WTC11 (cell line): ENCODE measurements at regions not wholly inside any gene's neighbourhood (a gene's known extent, or its start where the extent isn't known, plus 50 kb on each side); places are given as distances from the start of the nearest gene placed in this dataset.

Experiments
- ATAC-seq: fragments of 200-7000 bp; cut with Tn5 transposase; 2 replicates; pipeline ENCODE4 v1.10.0; 2021; ENCODE audit warnings: mild to moderate bottlenecking, moderate library complexity
- CTCF ChIA-PET: fragments of 300-600 bp; sonication (Branson Sonifier 250); formaldehyde crosslinking; loops from one replicate; lab custom pipeline; 2021; ENCODE audit warnings: antibody characterized with exemption; lab: Charles Lee
- POLR2A ChIA-PET: fragments of 350-600 bp; sonication (Branson Sonifier 250); formaldehyde crosslinking; loops from one replicate; lab custom pipeline; 2021; ENCODE audit warnings: antibody characterized with exemption; lab: Charles Lee
- DNase-seq: peaks from one replicate; pipeline ENCODE4 v3.0.0; 2021; ENCODE audit warnings: low spot score
- H3K27ac Mint-ChIP-seq: 2 replicates; pipeline ENCODE4 v1.8.0; 2021; ENCODE audit warnings: mixed read lengths
- H3K27me3 Mint-ChIP-seq: 2 replicates; pipeline ENCODE4 v1.8.0; 2021; ENCODE audit warnings: low read depth, mild to moderate bottlenecking, moderate library complexity, mixed read lengths
- H3K36me3 Mint-ChIP-seq: 2 replicates; pipeline ENCODE4 v1.8.0; 2021; ENCODE audit warnings: mixed read lengths
- H3K4me1 Mint-ChIP-seq: 2 replicates; pipeline ENCODE4 v1.8.0; 2022; ENCODE audit warnings: mixed read lengths
- H3K4me3 Mint-ChIP-seq: 2 replicates; pipeline ENCODE4 v1.8.0; 2021; ENCODE audit warnings: mild to moderate bottlenecking, moderate library complexity, mixed read lengths
- H3K9me3 Mint-ChIP-seq: 2 replicates; pipeline ENCODE4 v1.8.0; 2021; ENCODE audit warnings: mixed read lengths
- AFF4 ChIP-seq: sonication (generic); formaldehyde crosslinking; IDR thresholded peaks from 2 replicates; pipeline ENCODE4 v1.8.1; 2023; ENCODE audit warnings: mild to moderate bottlenecking, missing genetic modification reagents, borderline replicate concordance
- E2F4 ChIP-seq: sonication (generic); formaldehyde crosslinking; IDR thresholded peaks from 2 replicates; pipeline ENCODE4 v1.8.1; 2022; ENCODE audit warnings: low read depth, mild to moderate bottlenecking, moderate library complexity, missing genetic modification reagents, borderline replicate concordance
- E2F5 ChIP-seq: sonication (generic); formaldehyde crosslinking; IDR thresholded peaks from 2 replicates; pipeline ENCODE4 v1.8.1; 2022; ENCODE audit warnings: mild to moderate bottlenecking, moderate library complexity, missing genetic modification reagents
- EMX1 ChIP-seq: fragments of 250-450 bp; sonication (Bioruptor Pico); IDR thresholded peaks from 2 replicates; pipeline ENCODE4 v1.8.0; 2021; ENCODE audit warnings: mild to moderate bottlenecking
- ETV6 ChIP-seq: sonication (generic); formaldehyde crosslinking; IDR thresholded peaks from 2 replicates; pipeline ENCODE4 v1.8.1; 2022; ENCODE audit warnings: mild to moderate bottlenecking, missing genetic modification reagents
- FOXJ3 ChIP-seq: sonication (generic); formaldehyde crosslinking; IDR thresholded peaks from 2 replicates; pipeline ENCODE4 v1.9.0; 2021; ENCODE audit warnings: missing genetic modification reagents, mild to moderate bottlenecking, borderline replicate concordance
- FOXK1 ChIP-seq: sonication (generic); formaldehyde crosslinking; IDR thresholded peaks from 2 replicates; pipeline ENCODE4 v1.8.0; 2022; ENCODE audit warnings: mild to moderate bottlenecking, moderate library complexity, missing genetic modification reagents
- FOXP1 ChIP-seq: sonication (generic); formaldehyde crosslinking; IDR thresholded peaks from 2 replicates; pipeline ENCODE4 v1.8.0; 2022; ENCODE audit warnings: missing genetic modification reagents, mild to moderate bottlenecking, moderate library complexity, borderline replicate concordance
- GRHL2 ChIP-seq: fragments of 250-450 bp; sonication (Bioruptor Pico); IDR thresholded peaks from 2 replicates; pipeline ENCODE4 v1.8.0; 2022; ENCODE audit warnings: mild to moderate bottlenecking, moderate library complexity; ENCODE audit not compliant: insufficient replicate concordance, severe bottlenecking
- GTF2I ChIP-seq: fragments of 250-450 bp; sonication (Bioruptor Pico); conservative IDR thresholded peaks from 2 replicates; pipeline ENCODE4 v1.4.0; 2021; ENCODE audit warnings: mild to moderate bottlenecking
- IRF1 ChIP-seq: sonication (generic); formaldehyde crosslinking; IDR thresholded peaks from 2 replicates; pipeline ENCODE4 v1.8.0; 2023; ENCODE audit warnings: missing genetic modification reagents
- MLX ChIP-seq: sonication (generic); formaldehyde crosslinking; IDR thresholded peaks from 2 replicates; pipeline ENCODE4 v1.8.1; 2023; ENCODE audit warnings: mild to moderate bottlenecking, missing genetic modification reagents, moderate library complexity
- MXD4 ChIP-seq: fragments of 250-450 bp; sonication (Bioruptor Pico); IDR thresholded peaks from 2 replicates; pipeline ENCODE4 v1.8.0; 2021; ENCODE audit warnings: mild to moderate bottlenecking, moderate library complexity, borderline replicate concordance
- PREB ChIP-seq: sonication (generic); formaldehyde crosslinking; IDR thresholded peaks from 2 replicates; pipeline ENCODE4 v1.8.1; 2022; ENCODE audit warnings: mild to moderate bottlenecking, missing genetic modification reagents, moderate library complexity, borderline replicate concordance
- RORB ChIP-seq: fragments of 250-450 bp; sonication (Bioruptor Pico); IDR thresholded peaks from 2 replicates; pipeline ENCODE4 v1.9.0; 2021; ENCODE audit warnings: mild to moderate bottlenecking
- SOX15 ChIP-seq: fragments of 250-450 bp; sonication (Bioruptor Pico); IDR thresholded peaks from 2 replicates; pipeline ENCODE4 v1.9.0; 2021; ENCODE audit warnings: mild to moderate bottlenecking
- TP53 ChIP-seq: sonication (generic); formaldehyde crosslinking; IDR thresholded peaks from 2 replicates; pipeline ENCODE4 v1.8.1; 2023; ENCODE audit warnings: mild to moderate bottlenecking, missing genetic modification reagents
- ZNF219 ChIP-seq: sonication (generic); formaldehyde crosslinking; IDR thresholded peaks from 2 replicates; pipeline ENCODE4 v1.8.0; 2023; ENCODE audit warnings: missing genetic modification reagents, mild to moderate bottlenecking, borderline replicate concordance
- ZNF317 ChIP-seq: sonication (generic); formaldehyde crosslinking; IDR thresholded peaks from 2 replicates; pipeline ENCODE4 v1.8.1; 2023; ENCODE audit warnings: low read depth, mild to moderate bottlenecking, moderate library complexity, missing genetic modification reagents, borderline replicate concordance

- ATAC-seq = no peak
- CTCF ChIA-PET = interaction anchor here (1.4 kb wide), 1 partner anchor 30 kb away, joined by 3 read pairs; no protein-coding TSS in a partner anchor
- H3K4me3 Mint-ChIP-seq = no peak overlapping the region
These were observed 231.1 kb downstream of the UTP18 start for GRCh38 chr17:51491416-51491815.

GRCh38 chr17:51493206-51493605 lies 232.9 kb downstream of the UTP18 start:
- DNase-seq = no peak
- Mint-ChIP-seq H3K4me3 (no peak overlapping the region), H3K36me3 (0 out of 2 replicates have a peak, but pooled peaks cover 4% of the 10 kb centered on the region), H3K4me1 (no peaks in the 10 kb centered on the region), H3K9me3 (peaks cover 14% of the 10 kb centered on the region), H3K27me3 (no peaks in the 10 kb centered on the region; the same call in 1 of the 2 replicates), H3K27ac (no peak overlapping the region)
- CTCF ChIA-PET = no interaction called here
- ATAC-seq = no peak
- TF ChIP-seq TP53 (CRISPR knock-in tag) (no peak), FOXK1 (CRISPR knock-in tag) (no peak), ZNF219 (CRISPR knock-in tag) (no peak), ZNF317 (CRISPR knock-in tag) (no peak), E2F5 (CRISPR knock-in tag) (no peak), MXD4 (no peak), GRHL2 (no peak), FOXP1 (CRISPR knock-in tag) (no peak), IRF1 (CRISPR knock-in tag) (no peak), SOX15 (CRISPR knock-in tag) (no peak), GTF2I (CRISPR knock-in tag) (no peak), E2F4 (no peak), EMX1 (CRISPR knock-in tag) (no peak), MLX (CRISPR knock-in tag) (no peak), FOXJ3 (no peak), PREB (CRISPR knock-in tag) (no peak), RORB (no peak)
- POLR2A ChIA-PET = no interaction called here

More at GRCh38 chr17:51491416-51491815, 231.1 kb downstream of the UTP18 start:
- peaks cover 14% of the 10 kb centered on the region for H3K9me3 Mint-ChIP-seq
- H3K27me3 Mint-ChIP-seq = no peaks in the 10 kb centered on the region; the same call in 1 of the 2 replicates
- H3K27ac Mint-ChIP-seq = no peak overlapping the region
- H3K4me1 Mint-ChIP-seq = peaks cover 5% of the 10 kb centered on the region
- POLR2A ChIA-PET = no interaction called here
- DNase-seq = no peak
- H3K36me3 Mint-ChIP-seq = 0 out of 2 replicates have a peak, but pooled peaks cover 4% of the 10 kb centered on the region
- no peak for TF ChIP-seq AFF4 (CRISPR knock-in tag)
- no peak for TF ChIP-seq ETV6 (CRISPR knock-in tag)
- TF ChIP-seq, all 79 proteins: peak for 0
